DMS 273 treated with DMSO at 0.1 percent for 48 hours (cell line): ENCODE measurements at regions not wholly inside any gene's neighbourhood (a gene's known extent, or its start where the extent isn't known, plus 50 kb on each side); places are given as distances from the start of the nearest gene placed in this dataset.
"Not testable (repeated sequence)": the region's sequence is repeated elsewhere in the genome, so short reads cannot be mapped to it uniquely, and the experiment has no call there.

Source experiments
- DNase-seq: peaks from one replicate; lab custom pipeline; 2025; lab: John Stamatoyannopoulos, UW

GRCh38 chr10:3264161-3264761 is 91.7 kb upstream of the PITRM1 start:
- DNase-seq = no peak

GRCh38 chr10:3263747-3264146 is 91.2 kb upstream of the PITRM1 start:
- DNase-seq = no peak

GRCh38 chr10:3263082-3263481 is 90.5 kb upstream of the PITRM1 start:
- no peak for DNase-seq

- no peak for DNase-seq
These were observed 89.3 kb upstream of the PITRM1 start for GRCh38 chr10:3261921-3262320.

- no peak for DNase-seq
These were observed 87.7 kb upstream of the PITRM1 start for GRCh38 chr10:3260066-3260834.

- DNase-seq = no peak
These were observed 86.9 kb upstream of the PITRM1 start for GRCh38 chr10:3259499-3259898.

- no peak for DNase-seq
These were observed 85.8 kb upstream of the PITRM1 start for GRCh38 chr10:3258394-3258793.

GRCh38 chr10:3255616-3256015 is 83.0 kb upstream of the PITRM1 start:
- DNase-seq = no peak

GRCh38 chr10:3255075-3255474 is 82.5 kb upstream of the PITRM1 start:
- DNase-seq = no peak

- not testable (repeated sequence) for DNase-seq
These were observed 81.4 kb upstream of the PITRM1 start for GRCh38 chr10:3253974-3254373.

- no peak for DNase-seq
These were observed 78.6 kb upstream of the PITRM1 start for GRCh38 chr10:3251172-3251571.

- no peak for DNase-seq
These were observed 76.8 kb upstream of the PITRM1 start for GRCh38 chr10:3249307-3249889.

GRCh38 chr10:3248526-3249306 is 76.1 kb upstream of the PITRM1 start:
- no peak for DNase-seq

- DNase-seq = no peak
These were observed 72.8 kb upstream of the PITRM1 start for GRCh38 chr10:3245395-3245794.

- DNase-seq = no peak
These were observed 69.5 kb upstream of the PITRM1 start for GRCh38 chr10:3241967-3242650.

- DNase-seq = no peak
These were observed 68.8 kb upstream of the PITRM1 start for GRCh38 chr10:3241274-3241921.

- no peak for DNase-seq
These were observed 67.6 kb upstream of the PITRM1 start for GRCh38 chr10:3239920-3240894.

GRCh38 chr10:3239066-3239919 is 66.7 kb upstream of the PITRM1 start:
- no peak for DNase-seq

GRCh38 chr10:3238115-3238871 is 65.7 kb upstream of the PITRM1 start:
- no peak for DNase-seq
